ENCODE measurements at regions not wholly inside any gene's neighbourhood (a gene's known extent, or its start where the extent isn't known, plus 50 kb on each side); places are given as distances from the start of the nearest gene placed in this dataset.

GRCh38 chr3:159866201-159866746 lies 122.4 kb upstream of the IL12A start:
- no peaks in the 10 kb centered on the region for H4K20me1 ChIP-seq (ENCODE audit: control insufficient read depth, insufficient read depth, low read depth, low read length)
- TF ChIP-seq EZH2phosphoT487 (IDR thresholded peaks at IDR 0.05; ENCODE audit: borderline replicate concordance, low read length) (no peak), CTCF (IDR thresholded peaks at IDR 0.05; ENCODE audit: low read depth, low read length, poor library complexity, severe bottlenecking) (no peak)
- H3K9me2 ChIP-seq (replicated peaks; ENCODE audit: control insufficient read depth, low read length), result no peaks in the 10 kb centered on the region
- no peak overlapping the region for H3K4me3 ChIP-seq (ENCODE audit: low read length)
- H3K4me2 ChIP-seq (ENCODE audit: low read length), result no peak overlapping the region
- H3K36me3 ChIP-seq (ENCODE audit: control insufficient read depth, low read length), result no peaks in the 10 kb centered on the region
- no peaks in the 10 kb centered on the region for H3F3A ChIP-seq (ENCODE audit: control insufficient read depth, insufficient read depth)
- H3K9me3 ChIP-seq (ENCODE audit: control insufficient read depth, insufficient read depth, low read length), result no peaks in the 10 kb centered on the region
- H3K27ac ChIP-seq (ENCODE audit: low read depth, low read length), result no peak overlapping the region
- H3K27me3 ChIP-seq (ENCODE audit: control insufficient read depth, low read length), result peaks cover 10% of the 10 kb centered on the region
- H3K4me1 ChIP-seq (ENCODE audit: control insufficient read depth, low read length), result no peaks in the 10 kb centered on the region
- no peaks in the 10 kb centered on the region for H3K79me2 ChIP-seq (ENCODE audit: control insufficient read depth, low read length)

GRCh38 chr3:159867372-159867771 lies 121.3 kb upstream of the IL12A start:
- Histone ChIP-seq H3K9me2 (replicated peaks; ENCODE audit: control insufficient read depth, low read length) (no peaks in the 10 kb centered on the region), H3K79me2 (ENCODE audit: control insufficient read depth, low read length) (no peaks in the 10 kb centered on the region), H3K9me3 (ENCODE audit: control insufficient read depth, insufficient read depth, low read length) (no peaks in the 10 kb centered on the region)

GRCh38 chr3:159870723-159871122 lies 117.9 kb upstream of the IL12A start:
- TF ChIP-seq EZH2phosphoT487 (IDR thresholded peaks at IDR 0.05; ENCODE audit: borderline replicate concordance, low read length), result no peak
- TF ChIP-seq CTCF (IDR thresholded peaks at IDR 0.05; ENCODE audit: low read depth, low read length, poor library complexity, severe bottlenecking), result no peak
- no peaks in the 10 kb centered on the region for H4K20me1 ChIP-seq (ENCODE audit: control insufficient read depth, insufficient read depth, low read depth, low read length)
- no peaks in the 10 kb centered on the region for H3K36me3 ChIP-seq (ENCODE audit: control insufficient read depth, low read length)
- H3K4me1 ChIP-seq (ENCODE audit: control insufficient read depth, low read length), result no peaks in the 10 kb centered on the region
- H3F3A ChIP-seq (ENCODE audit: control insufficient read depth, insufficient read depth), result no peaks in the 10 kb centered on the region
- no peak overlapping the region for H3K27ac ChIP-seq (ENCODE audit: low read depth, low read length)
- no peak overlapping the region for H3K4me3 ChIP-seq (ENCODE audit: low read length)
- H3K79me2 ChIP-seq (ENCODE audit: control insufficient read depth, low read length), result no peaks in the 10 kb centered on the region
- no peaks in the 10 kb centered on the region for H3K9me3 ChIP-seq (ENCODE audit: control insufficient read depth, insufficient read depth, low read length)
- H3K4me2 ChIP-seq (ENCODE audit: low read length), result no peak overlapping the region
- H3K27me3 ChIP-seq (ENCODE audit: control insufficient read depth, low read length), result no peaks in the 10 kb centered on the region; the same call in 1 of the 2 replicates
- no peaks in the 10 kb centered on the region for H3K9me2 ChIP-seq (replicated peaks; ENCODE audit: control insufficient read depth, low read length)

More at GRCh38 chr3:159867372-159867771, 121.3 kb upstream of the IL12A start:
- H3K4me3 ChIP-seq (ENCODE audit: low read length), result no peak overlapping the region
- no peak overlapping the region for H3K4me2 ChIP-seq (ENCODE audit: low read length)
- no peaks in the 10 kb centered on the region for H4K20me1 ChIP-seq (ENCODE audit: control insufficient read depth, insufficient read depth, low read depth, low read length)
- no peaks in the 10 kb centered on the region for H3F3A ChIP-seq (ENCODE audit: control insufficient read depth, insufficient read depth)
- H3K27me3 ChIP-seq (ENCODE audit: control insufficient read depth, low read length), result peaks cover 4% of the 10 kb centered on the region
- no peak overlapping the region for H3K27ac ChIP-seq (ENCODE audit: low read depth, low read length)
- TF ChIP-seq EZH2phosphoT487 (IDR thresholded peaks at IDR 0.05; ENCODE audit: borderline replicate concordance, low read length), result no peak
- TF ChIP-seq CTCF (IDR thresholded peaks at IDR 0.05; ENCODE audit: low read depth, low read length, poor library complexity, severe bottlenecking), result no peak
- H3K36me3 ChIP-seq (ENCODE audit: control insufficient read depth, low read length), result no peaks in the 10 kb centered on the region
- no peaks in the 10 kb centered on the region for H3K4me1 ChIP-seq (ENCODE audit: control insufficient read depth, low read length)

Measured in DOHH2 (cell line).